HG02642 (cell line): ENCODE measurements at regions not wholly inside any gene's neighbourhood (a gene's known extent, or its start where the extent isn't known, plus 50 kb on each side); places are given as distances from the start of the nearest gene placed in this dataset.
"Not testable (repeated sequence)": the region's sequence is repeated elsewhere in the genome, so short reads cannot be mapped to it uniquely, and the experiment has no call there.

Experiments used
- ATAC-seq: cut with Tn5 transposase; IDR thresholded peaks from one replicate; pipeline ENCODE4 v1.9.1; 2021; ENCODE audit warnings: mild to moderate bottlenecking; ENCODE audit not compliant: unreplicated experiment, poor library complexity

DNA sequence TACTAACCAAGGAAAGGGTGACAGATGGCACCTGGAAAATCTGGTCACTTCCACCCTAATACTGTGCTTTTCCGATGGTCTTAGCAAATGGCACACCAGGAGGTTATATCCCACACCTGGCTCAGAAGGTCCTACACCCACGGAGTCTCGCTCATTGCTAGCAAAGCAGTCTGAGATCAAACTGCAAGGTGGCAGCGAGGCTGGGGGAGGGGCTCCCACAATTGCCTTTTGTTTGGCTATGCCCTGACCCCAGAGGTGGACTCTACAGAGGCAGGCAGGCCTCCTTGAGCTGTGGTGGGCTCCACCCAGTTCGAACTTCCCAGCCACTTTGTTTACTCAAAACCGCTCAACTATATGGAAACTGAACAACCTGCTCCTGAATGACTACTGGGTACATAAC, 50.3 kb upstream of the UGT2B15 start:
- ATAC-seq: not testable (repeated sequence)

DNA sequence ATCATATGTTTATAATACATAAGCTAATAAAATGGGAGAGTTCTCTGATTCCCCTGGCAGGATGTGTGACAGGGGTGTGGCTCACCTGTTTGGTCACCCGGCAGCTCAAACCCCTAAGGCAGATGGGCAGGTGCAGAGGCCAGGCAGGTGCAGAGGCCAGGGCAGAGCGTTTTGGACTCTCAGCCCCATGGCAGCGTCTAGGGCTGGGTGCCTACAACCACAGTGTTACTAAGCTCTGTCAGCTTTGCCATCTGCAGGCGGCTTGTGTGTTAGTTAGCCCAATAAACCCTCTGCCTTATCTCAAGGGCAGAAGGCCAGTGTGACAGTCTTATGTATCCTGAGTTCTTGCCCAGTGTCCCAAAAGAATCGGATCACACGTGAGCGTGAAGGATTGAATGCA, 54.0 kb upstream of the UGT2B15 start:
- ATAC-seq: no peak

DNA sequence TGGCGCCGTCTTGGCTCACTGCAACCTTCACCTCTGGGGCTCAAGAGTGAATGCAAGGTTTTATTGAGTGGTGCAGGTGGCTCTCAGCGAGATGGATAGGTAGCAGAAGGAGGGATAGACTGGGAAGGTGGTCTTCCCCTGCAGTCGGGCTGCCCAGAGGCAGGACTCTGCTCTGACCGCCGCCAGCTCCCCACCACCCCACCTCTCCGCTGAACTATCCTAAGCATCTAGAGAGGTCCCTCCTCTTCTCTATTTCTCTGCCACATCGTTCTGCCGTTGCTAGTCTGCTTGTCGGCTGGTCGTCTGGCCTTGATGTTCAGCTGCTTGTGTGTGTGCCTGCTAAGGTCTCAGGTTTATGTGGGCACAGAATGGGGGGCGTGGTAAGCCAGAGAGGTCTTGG, 54.5 kb upstream of the UGT2B15 start:
- no peak for ATAC-seq

DNA sequence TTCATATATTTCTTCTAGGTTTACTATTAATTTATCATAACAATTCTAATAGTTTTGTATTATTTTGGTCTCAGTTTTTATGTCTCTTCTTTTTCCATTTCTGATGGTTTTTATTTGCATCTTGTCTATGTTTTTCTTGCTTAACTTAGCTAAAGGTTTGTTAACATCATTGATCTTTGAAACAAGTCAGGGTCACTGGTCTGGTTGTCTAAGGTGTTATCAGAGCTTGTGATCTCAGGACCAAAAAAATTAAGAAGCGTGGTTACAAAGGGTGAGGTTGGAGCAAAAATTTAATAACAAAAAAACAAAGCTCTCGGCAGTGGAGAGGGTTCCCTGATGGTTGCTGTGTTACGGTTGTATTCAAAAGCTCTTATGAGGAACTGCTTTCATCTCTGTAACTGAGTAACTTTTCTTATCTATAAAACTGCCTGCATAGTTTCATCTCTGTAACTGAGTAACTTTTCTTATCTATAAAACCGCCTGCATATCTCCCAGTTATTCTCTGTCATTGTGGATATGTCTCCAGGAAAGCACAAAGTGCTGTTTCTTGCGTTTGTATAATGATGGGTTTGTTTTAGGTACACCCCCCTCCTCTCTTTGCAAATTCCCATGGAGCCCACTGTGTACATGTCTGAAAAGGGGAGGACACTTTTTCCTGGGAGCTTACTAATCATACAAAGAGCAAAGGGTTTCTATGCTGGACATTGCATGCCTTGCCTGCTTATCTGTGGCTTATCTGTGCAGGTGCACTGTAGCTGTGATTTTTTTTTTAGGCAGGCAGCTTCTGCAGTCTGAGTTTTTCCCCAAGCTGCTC, 62.4 kb upstream of the UGT2B15 start:
- ATAC-seq: peak; percentile 85

DNA sequence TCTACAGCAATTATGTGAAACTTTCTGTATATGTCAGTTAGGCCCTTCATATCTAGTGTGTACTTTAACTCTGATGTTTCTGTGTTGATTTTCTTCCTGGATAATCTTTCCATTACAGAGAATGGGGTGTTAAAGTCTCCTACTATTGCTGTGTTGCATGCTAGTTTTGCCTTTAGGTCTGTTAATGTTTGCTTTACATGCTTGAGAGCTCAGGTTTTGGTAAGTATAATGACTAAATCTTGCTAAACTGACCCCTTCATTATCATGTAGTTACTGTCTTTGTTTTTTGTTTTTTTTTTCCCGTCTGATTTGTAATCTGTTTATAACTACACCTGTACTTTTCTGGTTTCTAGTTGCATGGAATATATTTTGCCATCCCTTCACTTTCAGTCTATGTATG, 63.6 kb upstream of the UGT2B15 start:
- ATAC-seq: peak; percentile 58

DNA sequence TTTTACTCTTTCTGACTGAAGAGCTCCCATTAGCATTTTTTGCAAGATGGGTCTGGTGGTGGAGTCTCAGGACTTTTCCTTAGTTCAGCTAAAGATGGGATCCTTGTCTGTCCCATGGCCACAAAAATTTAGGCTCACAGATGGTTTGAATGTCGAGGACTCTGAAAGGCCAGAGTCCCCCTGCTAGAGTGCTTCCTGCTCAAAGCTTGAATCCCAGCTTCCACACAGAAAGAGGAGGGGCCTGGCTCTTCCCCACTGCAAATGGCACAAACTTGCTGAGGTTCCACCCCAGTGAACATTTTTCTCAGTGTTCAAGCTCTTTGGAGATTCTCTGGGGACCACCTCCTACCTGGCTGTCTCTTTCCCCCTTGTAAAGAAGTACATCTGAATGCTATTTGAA, 64.7 kb upstream of the UGT2B15 start:
- no peak for ATAC-seq

DNA sequence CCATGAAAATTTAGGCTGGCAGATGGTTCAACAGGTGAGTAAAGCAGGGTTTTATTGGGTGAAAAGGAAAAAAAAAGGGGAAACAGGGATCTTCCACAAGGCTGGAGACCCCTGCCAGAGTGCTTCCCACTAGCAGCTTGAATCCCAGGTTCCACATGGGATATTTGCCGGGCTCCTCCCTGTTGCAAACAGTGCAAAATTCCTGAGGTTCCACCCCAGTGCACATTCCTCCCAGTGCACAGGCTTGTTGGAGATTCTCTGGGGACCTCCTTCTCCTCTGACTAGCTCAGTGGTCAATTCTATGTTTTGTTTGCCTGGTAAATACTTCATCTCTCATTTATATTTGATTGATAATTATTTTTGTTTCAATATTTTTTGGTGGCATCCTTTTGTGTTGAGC, 66.4 kb upstream of the UGT2B15 start:
- no peak for ATAC-seq

DNA sequence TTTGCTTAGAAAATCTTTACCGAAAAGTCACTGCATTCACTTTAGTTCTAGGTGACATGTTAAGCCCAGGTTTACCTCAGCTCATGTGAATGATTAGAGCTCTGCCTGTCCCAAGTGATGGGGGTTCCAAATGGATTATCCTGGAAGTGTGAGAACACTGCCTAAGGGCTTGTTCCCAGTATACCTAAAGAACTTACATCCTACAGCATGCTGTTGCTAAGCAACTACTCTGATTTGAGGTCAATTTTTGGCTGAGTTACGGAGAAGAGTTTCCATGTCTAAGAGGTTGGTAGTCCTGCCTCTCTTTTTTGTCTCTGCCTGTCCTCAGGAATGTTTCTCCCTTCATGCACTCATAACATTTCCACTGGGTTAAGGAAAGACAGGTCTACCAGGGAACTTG, 67.6 kb upstream of the UGT2B15 start:
- ATAC-seq: no peak

DNA sequence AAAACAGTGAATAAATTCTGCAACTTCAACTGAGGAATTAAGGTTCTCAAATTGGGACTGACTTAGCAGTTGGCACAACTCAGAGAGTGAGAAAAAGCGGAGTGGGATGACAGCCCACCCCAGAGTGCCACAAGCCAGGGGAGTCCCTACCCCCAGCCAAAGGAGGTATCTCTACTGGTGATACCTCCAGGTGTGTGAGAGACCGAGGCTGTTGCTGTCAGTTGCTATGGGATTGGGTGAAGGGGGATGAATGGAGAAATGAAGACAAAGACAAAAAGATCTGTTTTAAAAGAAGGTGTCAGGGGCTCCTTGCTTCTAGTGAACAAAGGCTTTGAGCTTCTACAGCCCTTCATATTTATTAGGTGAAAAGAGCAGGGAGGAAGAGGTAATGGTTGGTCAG, 71.4 kb upstream of the UGT2B10 start:
- no peak for ATAC-seq

DNA sequence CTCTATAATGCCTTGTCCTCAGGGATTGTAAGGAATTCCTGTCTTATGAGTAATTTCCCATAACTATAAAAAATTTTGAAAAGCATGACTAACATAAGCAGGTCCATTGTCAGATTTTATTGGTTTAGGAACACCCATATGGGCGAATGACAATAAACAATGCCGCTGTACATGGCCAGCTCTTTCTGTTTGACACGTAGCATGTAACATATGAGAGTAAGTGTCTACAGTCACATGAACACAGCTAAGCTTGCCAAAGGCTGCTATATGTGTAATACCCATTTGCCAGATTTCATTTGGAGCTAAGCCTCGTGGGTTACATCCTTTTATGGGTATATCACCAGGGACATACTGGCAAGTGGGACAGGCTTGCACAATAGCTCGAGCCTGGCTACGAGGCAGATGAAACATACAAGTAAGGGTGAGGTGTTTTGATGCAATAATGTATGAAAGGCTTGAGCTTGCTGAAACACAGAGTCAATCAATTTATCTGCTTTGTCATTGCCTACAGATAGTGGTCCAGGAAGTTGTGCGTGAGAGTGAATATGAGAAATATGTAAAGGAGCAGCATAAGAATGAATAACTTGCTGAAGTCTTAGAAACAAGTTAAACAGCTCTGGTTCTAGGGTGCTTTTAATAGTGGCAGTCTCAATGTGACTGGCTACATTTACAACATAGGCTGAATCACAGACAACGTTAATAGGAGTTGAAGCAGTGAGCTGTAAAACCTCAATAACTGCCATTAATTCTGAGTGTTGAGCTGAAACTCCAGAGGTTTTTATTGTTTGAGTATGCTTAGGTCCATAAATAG, 67.4 kb upstream of the UGT2B10 start:
- ATAC-seq: peak; percentile 59

DNA sequence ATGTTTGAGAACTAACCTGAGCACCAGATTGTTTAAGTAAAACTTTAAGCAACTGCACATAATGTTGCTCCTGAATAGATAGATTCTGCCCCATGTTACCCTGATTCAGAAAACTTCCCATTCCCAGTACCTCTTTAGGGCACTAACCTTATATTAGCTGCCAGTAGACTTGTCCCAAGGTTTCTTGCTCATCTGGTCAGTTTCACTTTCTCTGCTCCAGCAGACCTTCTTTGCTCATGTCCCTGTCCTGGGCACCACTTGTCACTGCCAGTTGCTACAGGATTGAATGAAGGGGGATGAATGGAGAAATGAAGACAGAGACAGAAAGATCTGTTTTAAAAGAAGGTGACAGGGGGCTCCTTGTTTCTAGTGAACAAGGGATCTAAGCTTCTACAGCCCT, 65.2 kb upstream of the UGT2B10 start:
- no peak for ATAC-seq

DNA sequence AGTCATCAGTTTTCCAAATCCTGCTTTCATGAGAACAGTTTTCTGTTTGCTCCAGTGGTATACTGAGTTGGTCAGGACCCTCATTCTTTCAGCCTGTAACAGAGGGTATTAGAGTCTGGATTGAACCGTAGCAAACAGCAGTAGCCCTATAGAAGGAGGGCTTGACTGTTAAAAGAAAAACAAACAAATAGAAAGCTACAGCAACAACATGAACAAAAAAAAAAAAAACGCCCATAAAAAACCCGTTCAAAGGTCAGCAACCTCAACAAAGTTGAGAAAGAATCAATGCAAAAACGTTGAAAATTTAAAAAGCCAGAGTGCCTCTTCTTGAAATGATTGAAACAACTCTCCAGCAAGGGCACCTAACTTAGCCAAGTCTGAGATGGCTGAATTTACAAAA, 64.7 kb upstream of the UGT2B10 start:
- no peak for ATAC-seq

DNA sequence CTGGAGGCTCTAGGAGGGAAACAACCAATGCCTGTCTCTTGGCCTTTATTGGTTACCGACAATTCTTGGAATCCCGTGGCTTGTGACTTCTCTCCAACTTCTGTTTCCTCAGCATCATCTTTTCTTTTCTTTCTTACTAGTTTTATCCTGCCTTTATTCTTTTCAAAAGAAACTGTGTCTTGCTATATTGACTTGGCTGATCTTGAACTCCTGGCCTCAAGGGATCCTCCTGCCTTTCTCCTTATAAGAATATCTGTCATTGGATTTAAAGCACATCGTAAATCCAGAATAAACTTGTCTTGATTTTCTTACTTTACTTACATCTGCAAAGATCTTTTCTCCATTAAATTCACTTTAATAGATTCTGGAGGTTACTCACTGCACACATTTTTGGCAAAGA, 49.9 kb upstream of the UGT2B10 start:
- no peak for ATAC-seq
